ENCODE measurements at regions not wholly inside any gene's neighbourhood (a gene's known extent, or its start where the extent isn't known, plus 50 kb on each side); places are given as distances from the start of the nearest gene placed in this dataset.
A peak's percentile ranks its signal among the peaks of the same experiment; 100 is the strongest.

- no peaks in the 10 kb centered on the region for H3F3A ChIP-seq (ENCODE audit: insufficient read depth, low read length, poor library complexity, severe bottlenecking)
- H3K4me2 ChIP-seq (ENCODE audit: low read length) = no peak overlapping the region
- no peak overlapping the region for H2AFZ ChIP-seq (ENCODE audit: low read depth, low read length)
- no peaks in the 10 kb centered on the region for H3K27me3 ChIP-seq (ENCODE audit: insufficient read depth, low read depth, low read length)
- H3K79me2 ChIP-seq (replicated peaks; ENCODE audit: insufficient read depth, low read length) = no peaks in the 10 kb centered on the region
- H3K4me3 ChIP-seq (ENCODE audit: low read length) = no peak overlapping the region
- TF ChIP-seq MXI1 (conservative IDR thresholded peaks at IDR 0.05; ENCODE audit: poor library complexity, severe bottlenecking) (no peak), EP300 (conservative IDR thresholded peaks at IDR 0.05; ENCODE audit: poor library complexity, severe bottlenecking) (no peak), RAD21 (conservative IDR thresholded peaks at IDR 0.05) (no peak), TAF1 (IDR thresholded peaks at IDR 0.05; ENCODE audit: low read depth) (no peak), SMC3 (conservative IDR thresholded peaks at IDR 0.05; ENCODE audit: poor library complexity) (no peak), POLR2AphosphoS5 (IDR thresholded peaks at IDR 0.05) (no peak), EZH2 (IDR thresholded peaks at IDR 0.05; ENCODE audit: borderline replicate concordance, insufficient read depth, low read length, poor library complexity, severe bottlenecking) (no peak), CTCF (IDR thresholded peaks at IDR 0.05; ENCODE audit: poor library complexity, severe bottlenecking) (no peak)
- TF ChIP-seq, protein P1, sequence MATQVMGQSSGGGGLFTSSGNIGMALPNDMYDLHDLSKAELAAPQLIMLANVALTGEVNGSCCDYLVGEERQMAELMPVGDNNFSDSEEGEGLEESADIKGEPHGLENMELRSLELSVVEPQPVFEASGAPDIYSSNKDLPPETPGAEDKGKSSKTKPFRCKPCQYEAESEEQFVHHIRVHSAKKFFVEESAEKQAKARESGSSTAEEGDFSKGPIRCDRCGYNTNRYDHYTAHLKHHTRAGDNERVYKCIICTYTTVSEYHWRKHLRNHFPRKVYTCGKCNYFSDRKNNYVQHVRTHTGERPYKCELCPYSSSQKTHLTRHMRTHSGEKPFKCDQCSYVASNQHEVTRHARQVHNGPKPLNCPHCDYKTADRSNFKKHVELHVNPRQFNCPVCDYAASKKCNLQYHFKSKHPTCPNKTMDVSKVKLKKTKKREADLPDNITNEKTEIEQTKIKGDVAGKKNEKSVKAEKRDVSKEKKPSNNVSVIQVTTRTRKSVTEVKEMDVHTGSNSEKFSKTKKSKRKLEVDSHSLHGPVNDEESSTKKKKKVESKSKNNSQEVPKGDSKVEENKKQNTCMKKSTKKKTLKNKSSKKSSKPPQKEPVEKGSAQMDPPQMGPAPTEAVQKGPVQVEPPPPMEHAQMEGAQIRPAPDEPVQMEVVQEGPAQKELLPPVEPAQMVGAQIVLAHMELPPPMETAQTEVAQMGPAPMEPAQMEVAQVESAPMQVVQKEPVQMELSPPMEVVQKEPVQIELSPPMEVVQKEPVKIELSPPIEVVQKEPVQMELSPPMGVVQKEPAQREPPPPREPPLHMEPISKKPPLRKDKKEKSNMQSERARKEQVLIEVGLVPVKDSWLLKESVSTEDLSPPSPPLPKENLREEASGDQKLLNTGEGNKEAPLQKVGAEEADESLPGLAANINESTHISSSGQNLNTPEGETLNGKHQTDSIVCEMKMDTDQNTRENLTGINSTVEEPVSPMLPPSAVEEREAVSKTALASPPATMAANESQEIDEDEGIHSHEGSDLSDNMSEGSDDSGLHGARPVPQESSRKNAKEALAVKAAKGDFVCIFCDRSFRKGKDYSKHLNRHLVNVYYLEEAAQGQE (IDR thresholded peaks at IDR 0.05; ENCODE audit: borderline replicate concordance) = no peak
- no peak overlapping the region for H3K9ac ChIP-seq (ENCODE audit: low read length)
- H3K9me3 ChIP-seq (ENCODE audit: low read length) = no peaks in the 10 kb centered on the region
- no peaks in the 10 kb centered on the region for H3K9me2 ChIP-seq (ENCODE audit: insufficient read depth, low read length)
- H4K20me1 ChIP-seq (ENCODE audit: insufficient read depth) = no peaks in the 10 kb centered on the region
- no peaks in the 10 kb centered on the region for H3K36me3 ChIP-seq (ENCODE audit: insufficient read depth, low read length)
- H3K27ac ChIP-seq (ENCODE audit: low read length) = no peak overlapping the region
Observed at GRCh38 chrX:127037159-127037558, 217.6 kb downstream of the PRR32 start.

- Histone ChIP-seq H3K9me2 (ENCODE audit: insufficient read depth, low read length) (no peaks in the 10 kb centered on the region), H3F3A (ENCODE audit: insufficient read depth, low read length, poor library complexity, severe bottlenecking) (no peaks in the 10 kb centered on the region), H3K4me2 (ENCODE audit: low read length) (no peak overlapping the region), H3K9me3 (ENCODE audit: low read length) (no peaks in the 10 kb centered on the region), H3K27ac (ENCODE audit: low read length) (no peak overlapping the region), H3K4me3 (ENCODE audit: low read length) (no peak overlapping the region), H2AFZ (ENCODE audit: low read depth, low read length) (no peak overlapping the region), H3K79me2 (replicated peaks; ENCODE audit: insufficient read depth, low read length) (no peaks in the 10 kb centered on the region), H3K36me3 (ENCODE audit: insufficient read depth, low read length) (no peaks in the 10 kb centered on the region), H4K20me1 (ENCODE audit: insufficient read depth) (no peaks in the 10 kb centered on the region), H3K9ac (ENCODE audit: low read length) (no peak overlapping the region), H3K27me3 (ENCODE audit: insufficient read depth, low read depth, low read length) (no peaks in the 10 kb centered on the region)
- no peak for TF ChIP-seq POLR2AphosphoS5 (IDR thresholded peaks at IDR 0.05)
- peak; percentile 15 for TF ChIP-seq RAD21 (conservative IDR thresholded peaks at IDR 0.05)
Observed at GRCh38 chrX:127038065-127038464, 218.5 kb downstream of the PRR32 start.

All from neural cell (in vitro differentiated cells).